Stimulated activated CD4-positive, alpha-beta T cell treated with anti-CD3 and anti-CD28 coated beads, Interleukin-4, amount 100 ng/mL, for 4 hours (primary cell): ENCODE measurements at regions not wholly inside any gene's neighbourhood (a gene's known extent, or its start where the extent isn't known, plus 50 kb on each side); places are given as distances from the start of the nearest gene placed in this dataset.

Experiments
- DNase-seq, 2 experiments: peaks; one replicate each; pipeline ENCODE4 v3.0.0-alpha.2; 2020

DNA sequence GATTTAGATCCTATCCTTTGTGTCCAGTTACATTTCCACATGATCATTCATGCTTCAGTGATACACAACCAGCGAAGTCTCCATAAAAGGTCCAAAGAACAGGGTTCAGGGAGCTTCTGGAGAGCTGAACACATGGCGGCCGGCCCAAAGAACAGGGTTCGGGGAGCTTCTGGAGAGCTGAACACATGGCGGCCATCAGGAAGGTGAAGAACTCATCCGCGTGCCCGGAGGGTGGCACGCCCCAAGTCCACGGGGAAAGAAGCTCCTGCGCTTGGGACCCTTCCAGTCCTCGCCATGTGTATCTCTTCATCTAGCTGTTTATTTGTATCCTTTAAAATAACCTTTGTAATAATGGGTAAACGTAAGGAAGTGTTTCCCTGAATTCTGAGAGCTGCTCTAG lies 91.9 kb upstream of the FLRT2 start:
- no peak for DNase-seq

GRCh38 chr14:85438481-85438942 lies 91.4 kb upstream of the FLRT2 start:
- no peak for DNase-seq

- no peak for DNase-seq
These were observed 90.1 kb upstream of the FLRT2 start for GRCh38 chr14:85439696-85440328.

DNA sequence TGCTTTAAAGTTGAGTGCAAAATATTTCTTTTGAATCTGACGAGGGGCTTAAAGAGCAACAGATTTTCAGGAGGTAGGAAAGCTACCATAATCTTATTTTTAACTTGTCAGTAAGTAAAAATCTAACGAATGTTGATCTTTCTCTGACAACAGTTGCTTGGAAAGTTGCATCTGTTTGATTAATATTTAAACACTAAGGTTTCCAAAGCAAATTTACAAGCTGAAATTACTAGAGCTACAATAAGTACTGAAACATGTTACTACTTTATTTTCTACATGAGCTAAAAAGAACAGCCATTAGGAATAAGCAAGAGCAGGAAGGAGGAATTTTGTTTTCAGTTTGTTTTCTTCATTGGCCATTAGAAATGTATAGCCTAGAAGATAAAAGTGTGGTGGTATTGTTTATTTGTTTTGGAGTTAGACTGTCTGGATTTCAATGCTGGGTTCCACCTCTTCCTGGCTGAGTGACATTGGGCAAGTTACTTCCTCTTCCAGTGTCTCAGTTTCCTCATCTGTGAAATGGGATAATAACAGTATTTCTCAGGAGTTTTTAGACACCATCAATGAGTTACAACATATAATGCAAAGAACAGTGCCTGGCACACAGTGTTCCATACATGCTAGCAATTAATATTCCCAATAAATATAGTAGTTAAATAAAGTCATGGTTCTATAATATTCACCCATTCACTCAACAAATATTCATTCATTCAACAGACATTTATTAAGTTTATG lies 87.9 kb upstream of the FLRT2 start:
- no peak for DNase-seq

DNA sequence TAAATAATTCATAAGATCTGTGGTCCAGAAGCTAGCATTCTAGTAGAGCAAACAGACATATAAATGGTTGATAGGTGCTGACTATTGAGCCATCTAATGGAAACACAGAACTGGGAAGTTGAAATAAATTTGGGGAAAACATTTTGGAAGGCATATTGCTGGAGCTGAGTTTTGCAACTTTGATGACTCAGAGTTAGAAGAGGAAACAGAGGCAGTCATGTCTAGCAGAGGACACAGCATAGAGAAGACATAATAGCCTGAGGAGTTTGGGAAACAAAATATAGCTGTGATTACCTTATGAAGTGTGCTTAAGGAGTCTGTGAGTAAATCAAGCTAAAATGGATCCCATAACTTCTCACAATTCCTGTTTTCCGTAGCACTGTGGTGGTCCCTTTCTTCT lies 86.9 kb upstream of the FLRT2 start:
- DNase-seq: no peak

DNA sequence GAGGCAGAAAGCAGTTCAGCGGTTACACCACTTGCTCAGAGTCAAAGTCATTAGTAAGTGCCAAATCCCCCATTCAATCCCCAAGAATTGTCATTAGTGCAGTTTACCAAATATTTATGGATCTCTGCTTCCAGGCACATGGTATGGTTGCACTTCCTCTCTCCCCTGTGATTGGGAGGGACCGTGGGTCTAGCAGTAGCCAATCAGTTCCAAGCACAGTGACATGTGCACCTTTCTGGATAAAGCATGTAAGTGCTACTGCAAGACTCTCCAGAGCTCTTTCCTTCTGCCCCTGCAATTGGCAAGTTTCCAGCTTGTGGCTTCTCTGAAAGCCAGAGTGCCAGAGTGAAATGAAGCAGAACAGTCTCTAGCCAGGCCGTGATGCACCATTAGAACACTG lies 85.3 kb upstream of the FLRT2 start:
- DNase-seq: no peak

- no peak for DNase-seq
These were observed 84.7 kb upstream of the FLRT2 start for GRCh38 chr14:85445151-85445795.

DNA sequence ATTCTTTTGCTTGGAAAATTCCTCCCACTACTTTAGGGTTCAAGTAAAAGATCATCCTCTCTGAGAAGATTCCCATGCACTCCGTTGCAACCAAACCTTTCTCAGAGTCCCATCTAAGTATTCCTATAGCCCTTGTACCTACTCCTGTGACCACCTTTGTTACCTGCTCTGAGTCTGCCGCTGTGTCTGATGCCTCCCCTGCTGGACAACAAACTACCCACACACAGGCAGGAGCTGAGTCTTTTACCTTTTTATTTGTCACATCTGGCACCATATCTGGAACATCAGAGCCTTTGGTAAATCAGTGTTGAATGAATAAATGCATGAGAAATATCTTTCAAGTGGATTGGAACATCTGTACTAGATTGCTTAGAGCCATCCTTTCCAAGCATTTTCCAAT lies 82.1 kb upstream of the FLRT2 start:
- DNase-seq: no peak

DNA sequence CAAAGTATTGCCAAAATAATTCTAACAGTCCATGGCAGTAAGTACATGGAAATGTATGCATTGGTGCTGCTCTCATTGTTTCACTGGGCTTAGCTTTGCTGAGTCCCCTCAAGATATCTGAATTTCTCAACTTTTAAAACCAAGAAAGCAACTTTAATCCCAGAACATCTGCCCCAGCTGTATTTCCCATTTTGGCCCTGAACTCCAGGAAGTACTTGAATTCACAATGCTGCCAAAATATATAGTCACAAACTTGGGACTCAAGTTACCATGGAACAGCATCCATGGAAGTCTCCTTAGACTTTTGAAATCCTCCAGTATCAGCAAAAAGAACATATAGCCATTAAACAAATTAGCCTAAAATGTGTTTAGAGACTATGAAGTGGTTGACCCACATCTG lies 78.5 kb upstream of the FLRT2 start:
- DNase-seq: no peak

GRCh38 chr14:85453401-85454225 lies 76.3 kb upstream of the FLRT2 start:
- DNase-seq: no peak

DNA sequence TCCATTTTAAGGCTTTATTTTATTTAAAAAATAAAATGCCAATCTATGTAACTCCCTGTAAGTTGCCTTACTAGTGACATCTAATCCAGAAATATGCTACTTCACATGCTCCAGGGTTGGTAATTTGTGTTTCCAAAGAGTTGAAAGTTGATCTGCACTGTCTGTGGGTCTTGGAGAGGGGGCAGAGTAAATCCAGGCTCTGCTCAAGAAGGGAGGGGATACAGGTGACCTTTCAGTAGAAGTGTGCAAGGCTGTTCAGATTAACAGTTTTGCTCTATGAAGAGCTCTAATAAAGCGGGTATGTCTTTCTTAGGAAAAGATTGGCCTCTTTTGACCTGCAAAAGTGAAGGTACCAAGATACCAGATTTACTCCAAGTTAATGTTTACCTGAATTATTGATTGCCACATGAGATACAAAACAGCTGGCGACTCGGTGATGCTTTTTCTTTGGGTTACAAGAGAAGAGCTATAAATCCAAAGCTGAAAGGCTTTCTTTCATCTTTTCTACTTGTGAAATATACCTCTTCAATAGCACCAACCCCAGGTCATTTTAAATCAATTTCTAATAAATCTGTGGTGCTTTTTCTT lies 75.6 kb upstream of the FLRT2 start:
- no peak for DNase-seq

DNA sequence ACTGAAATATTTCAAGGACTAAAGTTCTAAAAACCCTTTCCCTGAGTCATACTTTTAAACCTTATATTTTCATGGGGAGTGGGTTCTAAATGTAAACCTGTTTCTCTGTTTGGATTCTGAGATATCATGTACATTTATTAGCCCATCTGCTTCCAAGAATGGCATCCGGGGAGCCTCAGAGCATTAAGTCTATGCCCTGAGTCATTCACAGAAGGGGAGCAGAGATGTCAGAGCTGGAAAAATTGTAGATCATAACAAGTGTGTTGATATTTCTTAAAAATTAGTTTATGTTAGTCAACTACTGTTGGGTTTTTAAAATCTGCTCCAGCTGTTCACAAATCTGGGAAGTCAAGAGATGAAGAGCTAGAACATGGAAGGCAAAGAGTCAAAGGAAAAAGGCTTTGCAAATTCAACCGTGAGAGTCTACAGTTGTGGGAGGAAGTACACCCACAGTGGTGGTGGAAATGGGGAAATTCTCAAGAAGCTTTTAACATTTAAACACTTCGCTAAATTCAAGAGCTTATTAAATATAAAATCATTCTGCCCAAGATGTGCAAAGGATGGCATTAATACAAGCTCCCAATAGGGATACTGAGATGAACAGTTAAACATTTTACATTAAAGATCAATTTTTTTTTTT lies 70.5 kb upstream of the FLRT2 start:
- DNase-seq: no peak

GRCh38 chr14:85461432-85462133 lies 68.4 kb upstream of the FLRT2 start:
- DNase-seq: no peak

DNA sequence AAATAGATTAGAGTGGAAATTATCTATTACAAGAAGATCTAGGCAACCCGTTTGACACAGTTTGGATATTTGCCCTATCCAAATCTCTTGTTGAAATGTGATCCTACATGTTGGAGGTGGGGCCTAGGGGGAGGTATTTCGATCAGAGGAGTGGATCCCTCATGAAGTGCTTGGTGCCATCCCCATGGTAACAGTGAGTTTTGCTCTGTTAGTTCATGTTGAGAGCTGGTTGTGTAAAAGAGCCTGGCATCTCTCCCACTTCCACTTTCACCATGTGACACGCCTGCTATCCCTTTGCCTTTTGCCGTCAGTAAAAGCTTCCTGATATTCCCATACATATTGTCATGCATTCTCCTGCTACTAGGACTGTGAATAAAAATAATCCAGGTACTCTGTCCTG lies 66.4 kb upstream of the FLRT2 start:
- DNase-seq: no peak

- no peak for DNase-seq
These were observed 65.6 kb upstream of the FLRT2 start for GRCh38 chr14:85464135-85464895.

DNA sequence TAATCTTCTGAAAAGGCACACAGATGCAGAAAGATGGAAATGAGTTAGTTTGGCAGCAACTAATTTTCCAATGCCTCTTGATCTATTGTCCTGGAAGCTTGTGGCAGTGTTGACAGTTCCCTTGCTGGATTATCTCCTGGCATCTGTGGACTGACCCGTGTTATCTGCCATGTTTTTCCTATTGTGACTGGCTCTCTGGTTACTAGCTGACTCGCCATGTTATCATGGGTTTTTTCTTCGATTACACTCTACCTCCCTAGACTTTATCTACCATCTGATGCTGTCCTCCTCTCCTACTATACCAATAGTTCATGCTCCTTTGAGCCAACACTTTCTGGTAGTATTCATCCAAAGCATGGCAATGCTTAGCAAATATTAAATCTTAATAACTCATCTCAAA lies 63.3 kb upstream of the FLRT2 start:
- DNase-seq: no peak

DNA sequence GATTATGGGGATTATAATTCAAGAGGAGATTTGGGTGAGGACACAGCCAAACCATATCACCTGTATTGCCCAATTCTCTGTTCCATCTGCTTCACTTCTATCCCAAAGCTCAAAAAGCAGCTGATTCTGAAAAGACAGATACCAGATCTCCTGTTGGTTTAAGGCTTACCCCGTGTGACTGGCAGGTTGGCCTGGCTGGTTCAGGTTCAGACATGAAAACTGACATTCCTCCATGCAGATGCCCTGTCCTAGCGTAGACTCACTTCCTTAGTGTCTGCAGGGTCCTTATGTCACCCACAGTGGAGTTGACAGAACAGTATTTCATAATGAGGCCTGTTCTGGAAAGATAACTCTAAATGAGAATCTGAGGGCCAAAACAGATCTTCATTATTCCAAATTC lies 61.1 kb upstream of the FLRT2 start:
- DNase-seq: no peak

DNA sequence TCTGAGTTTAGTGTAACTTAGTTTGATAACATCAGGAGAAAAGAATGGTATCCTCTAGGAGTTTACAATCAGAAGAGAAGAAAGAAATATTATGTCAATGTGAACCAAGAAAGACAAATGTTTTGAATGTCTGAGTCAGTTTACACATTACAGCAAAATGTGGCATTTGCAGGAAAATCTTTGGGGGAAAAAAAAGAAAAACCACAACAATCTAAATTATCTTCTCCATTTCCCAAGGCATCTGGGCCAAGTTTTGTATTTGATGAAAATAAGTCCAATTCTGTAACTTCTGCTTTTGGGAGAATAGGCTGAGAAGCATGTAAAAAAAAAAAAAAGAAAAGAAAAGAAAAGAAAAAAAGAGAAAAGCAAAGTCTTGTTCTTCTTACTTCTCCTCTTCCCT lies 58.8 kb upstream of the FLRT2 start:
- DNase-seq: no peak

DNA sequence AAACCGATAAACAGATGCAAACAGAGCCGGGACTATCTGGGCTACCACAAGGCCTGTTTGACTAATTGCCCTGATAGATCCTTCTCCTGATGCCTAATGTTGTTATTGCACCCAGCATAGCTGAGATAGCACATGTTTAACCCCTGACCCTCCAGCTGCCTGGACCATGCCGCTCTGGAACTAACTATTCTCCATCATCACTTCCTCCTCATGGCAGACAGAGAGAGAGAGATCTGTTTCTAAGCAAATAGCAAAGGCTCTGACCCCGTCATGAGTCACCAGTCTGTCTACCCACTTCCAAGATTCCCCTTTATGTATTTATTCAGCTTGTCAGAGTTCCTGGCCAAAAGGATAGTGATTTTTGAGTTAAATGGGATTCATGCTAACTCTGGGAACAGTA lies 58.2 kb upstream of the FLRT2 start:
- DNase-seq: no peak

DNA sequence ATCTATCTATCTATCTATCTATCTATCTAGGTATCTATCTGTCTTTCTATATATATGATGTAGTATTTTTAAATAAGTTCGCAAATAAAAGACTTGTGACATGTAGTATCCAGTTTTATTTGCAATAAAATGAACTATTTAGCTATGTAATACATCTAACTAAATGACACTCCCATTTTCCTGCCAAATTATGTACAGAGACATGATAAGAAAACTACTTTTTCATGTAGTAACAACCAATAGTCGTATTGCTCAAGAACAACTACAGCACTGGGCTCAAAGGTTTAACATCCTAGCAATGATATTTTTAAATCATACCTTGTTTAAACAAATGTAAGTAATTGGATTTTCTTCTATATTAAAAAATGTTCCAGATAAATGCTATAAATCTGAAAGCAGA lies 55.5 kb upstream of the FLRT2 start:
- DNase-seq: no peak

GRCh38 chr14:85475113-85475512 lies 54.8 kb upstream of the FLRT2 start:
- DNase-seq: no peak
